ENCODE measurements at regions not wholly inside any gene's neighbourhood (a gene's known extent, or its start where the extent isn't known, plus 50 kb on each side); places are given as distances from the start of the nearest gene placed in this dataset.

- Histone ChIP-seq H3K4me1 (peaks cover 10% of the 10 kb centered on the region), H3K9me3 (no peaks in the 10 kb centered on the region), H3K27me3 (no peaks in the 10 kb centered on the region), H3K4me3 (no peak overlapping the region), H3K36me3 (no peaks in the 10 kb centered on the region), H3K27ac (no peak overlapping the region)
- intact Hi-C loops (cut with DNase I), result no loop called here
- TF ChIP-seq POLR2AphosphoS5 (IDR thresholded peaks at IDR 0.05; ENCODE audit: insufficient read depth in 1 of 2, low read depth in 1 of 2), result peak; percentile 13 to 46
- no peak for TF ChIP-seq CTCF (IDR thresholded peaks at IDR 0.05)
- no peak for TF ChIP-seq POLR2A (IDR thresholded peaks at IDR 0.05)
- DNase-seq (ENCODE audit: extremely low spot score in 2 of 2), result no peak
These were observed 180.3 kb upstream of the GRB10 start for GRCh38 chr7:50962962-50963374.

GRCh38 chr7:50962281-50962883 lies 179.7 kb upstream of the GRB10 start:
- H3K9me3 ChIP-seq, result no peaks in the 10 kb centered on the region
- H3K27me3 ChIP-seq, result no peaks in the 10 kb centered on the region
- TF ChIP-seq POLR2AphosphoS5 (IDR thresholded peaks at IDR 0.05; ENCODE audit: insufficient read depth in 1 of 2, low read depth in 1 of 2) (no peak), POLR2A (IDR thresholded peaks at IDR 0.05) (no peak), CTCF (IDR thresholded peaks at IDR 0.05) (no peak)
- no peak overlapping the region for H3K4me3 ChIP-seq
- H3K36me3 ChIP-seq, result no peaks in the 10 kb centered on the region
- no peak overlapping the region for H3K27ac ChIP-seq
- no peak for DNase-seq (ENCODE audit: extremely low spot score in 2 of 2)
- peaks cover 10% of the 10 kb centered on the region for H3K4me1 ChIP-seq
- intact Hi-C loops (cut with DNase I), result no loop called here

GRCh38 chr7:50960621-50961310 lies 178.1 kb upstream of the GRB10 start:
- no peak overlapping the region for H3K4me3 ChIP-seq
- H3K9me3 ChIP-seq, result no peaks in the 10 kb centered on the region
- peaks cover 10% of the 10 kb centered on the region for H3K4me1 ChIP-seq
- DNase-seq (ENCODE audit: extremely low spot score in 2 of 2), result no peak
- intact Hi-C loops (cut with DNase I), result no loop called here
- TF ChIP-seq POLR2A (IDR thresholded peaks at IDR 0.05) (no peak), POLR2AphosphoS5 (IDR thresholded peaks at IDR 0.05; ENCODE audit: insufficient read depth in 1 of 2, low read depth in 1 of 2) (no peak), CTCF (IDR thresholded peaks at IDR 0.05) (no peak)
- no peaks in the 10 kb centered on the region for H3K27me3 ChIP-seq
- no peak overlapping the region for H3K27ac ChIP-seq
- no peaks in the 10 kb centered on the region for H3K36me3 ChIP-seq

GRCh38 chr7:50959991-50960390 lies 177.3 kb upstream of the GRB10 start:
- intact Hi-C loops (cut with DNase I), result no loop called here
- Histone ChIP-seq H3K36me3 (no peaks in the 10 kb centered on the region), H3K27me3 (no peaks in the 10 kb centered on the region), H3K4me1 (peaks cover 10% of the 10 kb centered on the region), H3K9me3 (no peaks in the 10 kb centered on the region), H3K27ac (no peak overlapping the region), H3K4me3 (no peak overlapping the region)
- TF ChIP-seq CTCF (IDR thresholded peaks at IDR 0.05), result no peak
- TF ChIP-seq POLR2A (IDR thresholded peaks at IDR 0.05), result no peak
- no peak for TF ChIP-seq POLR2AphosphoS5 (IDR thresholded peaks at IDR 0.05; ENCODE audit: insufficient read depth in 1 of 2, low read depth in 1 of 2)
- DNase-seq (ENCODE audit: extremely low spot score in 2 of 2), result no peak

- Histone ChIP-seq H3K9me3 (no peaks in the 10 kb centered on the region), H3K4me1 (peaks cover 10% of the 10 kb centered on the region), H3K36me3 (no peaks in the 10 kb centered on the region), H3K4me3 (no peak overlapping the region), H3K27me3 (no peaks in the 10 kb centered on the region), H3K27ac (no peak overlapping the region)
- no peak for DNase-seq (ENCODE audit: extremely low spot score in 2 of 2)
- TF ChIP-seq POLR2AphosphoS5 (IDR thresholded peaks at IDR 0.05; ENCODE audit: insufficient read depth in 1 of 2, low read depth in 1 of 2) (no peak), POLR2A (IDR thresholded peaks at IDR 0.05) (no peak), CTCF (IDR thresholded peaks at IDR 0.05) (no peak)
- intact Hi-C loops (cut with DNase I), result no loop called here
These were observed 176.9 kb upstream of the GRB10 start for GRCh38 chr7:50959560-50959959.

Data from vagina (tissue), 2 donors.